ENCODE measurements at regions not wholly inside any gene's neighbourhood (a gene's known extent, or its start where the extent isn't known, plus 50 kb on each side); places are given as distances from the start of the nearest gene placed in this dataset.
"Not testable (repeated sequence)": the region's sequence is repeated elsewhere in the genome, so short reads cannot be mapped to it uniquely, and the experiment has no call there.

DNA sequence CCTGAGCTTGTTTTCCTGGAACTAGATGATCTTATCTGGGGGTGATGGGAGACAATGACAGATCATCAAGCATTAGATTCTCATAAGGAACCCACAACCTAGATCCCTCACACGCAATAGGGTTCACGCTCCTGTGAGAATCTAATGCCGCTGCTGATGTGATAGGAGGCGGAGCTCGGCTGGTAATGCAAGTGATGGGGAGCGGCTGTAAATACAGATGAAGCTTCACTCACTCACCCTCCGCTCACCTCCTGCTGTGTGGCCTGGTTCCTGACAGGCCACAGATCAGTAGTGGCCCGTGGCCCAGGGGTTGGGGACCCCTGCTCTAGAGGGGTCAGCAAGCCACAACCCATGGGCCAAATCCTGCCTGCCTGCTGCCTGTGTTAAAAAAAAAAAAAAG is 435.9 kb downstream of the CD83 start:
- no peaks in the 10 kb centered on the region for H3K4me1 ChIP-seq (ENCODE audit: insufficient read depth, low read length)
- intact Hi-C loops (cut with micrococcal nuclease), result no loop called here
- POLR2A ChIA-PET (ENCODE audit: partially characterized antibody), result no interaction called here
- H3K9me3 ChIP-seq (ENCODE audit: control insufficient read depth in 1 of 2, low read length in 2 of 2), result no peaks in the 10 kb centered on the region
- H3K27ac Mint-ChIP-seq, result no peak overlapping the region
- CTCF ChIA-PET (ENCODE audit: partially characterized antibody), result no interaction called here
- no peak overlapping the region for H3K27ac ChIP-seq (ENCODE audit: low read depth, low read length)
- no peak overlapping the region for H3K4me3 Mint-ChIP-seq
- no peaks in the 10 kb centered on the region for H3K36me3 ChIP-seq (ENCODE audit: insufficient read depth, low read length)
- no peak for DNase-seq
- H3K27me3 ChIP-seq (ENCODE audit: insufficient read depth, low read length), result no peaks in the 10 kb centered on the region
- H3K4me1 Mint-ChIP-seq, result no peaks in the 10 kb centered on the region
- no peaks in the 10 kb centered on the region for H3K9me3 Mint-ChIP-seq
- H3K36me3 Mint-ChIP-seq, result no peaks in the 10 kb centered on the region
- no peaks in the 10 kb centered on the region for H3K27me3 Mint-ChIP-seq
- no peak overlapping the region for H3K4me3 ChIP-seq (ENCODE audit: low read length in 2 of 2)

DNA sequence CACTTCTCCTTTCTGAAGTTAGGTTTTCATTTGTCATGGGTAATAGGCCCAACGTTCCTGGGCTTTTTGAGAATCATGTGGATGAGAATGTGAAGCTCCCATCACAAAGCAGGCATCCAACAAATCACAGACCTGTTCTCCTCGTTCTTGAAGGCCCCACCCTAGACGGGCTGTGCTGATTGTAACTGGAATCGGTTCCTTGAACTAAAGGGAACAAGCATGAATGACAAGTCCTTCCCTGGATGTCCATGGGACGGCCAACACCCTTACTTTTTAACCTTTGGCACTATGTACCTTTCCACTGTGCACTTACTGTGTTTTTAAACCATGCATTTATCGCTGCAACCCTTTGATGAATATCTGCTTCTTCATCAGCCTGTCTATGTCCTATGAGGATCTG is 438.2 kb downstream of the CD83 start:
- POLR2A ChIA-PET (ENCODE audit: partially characterized antibody), result no interaction called here
- H3K36me3 Mint-ChIP-seq, result no peaks in the 10 kb centered on the region
- Histone ChIP-seq H3K9me3 (ENCODE audit: control insufficient read depth in 1 of 2, low read length in 2 of 2) (no peaks in the 10 kb centered on the region), H3K4me3 (ENCODE audit: low read length in 2 of 2) (no peak overlapping the region), H3K4me1 (ENCODE audit: insufficient read depth, low read length) (no peaks in the 10 kb centered on the region), H3K27me3 (ENCODE audit: insufficient read depth, low read length) (no peaks in the 10 kb centered on the region), H3K27ac (ENCODE audit: low read depth, low read length) (no peak overlapping the region), H3K36me3 (ENCODE audit: insufficient read depth, low read length) (no peaks in the 10 kb centered on the region)
- DNase-seq, result no peak
- no peaks in the 10 kb centered on the region for H3K4me1 Mint-ChIP-seq
- CTCF ChIA-PET (ENCODE audit: partially characterized antibody), result no interaction called here
- peaks cover 0 to 2% of the 10 kb centered on the region in 2 donors for H3K27me3 Mint-ChIP-seq
- intact Hi-C loops (cut with micrococcal nuclease), result no loop called here
- no peak overlapping the region for H3K4me3 Mint-ChIP-seq
- H3K27ac Mint-ChIP-seq, result no peak overlapping the region
- H3K9me3 Mint-ChIP-seq, result peaks cover 0 to 6% (median 0%) of the 10 kb centered on the region in 8 donors

- Histone ChIP-seq H3K4me3 (ENCODE audit: low read length in 2 of 2) (no peak overlapping the region), H3K27ac (ENCODE audit: low read depth, low read length) (no peak overlapping the region), H3K9me3 (ENCODE audit: control insufficient read depth in 1 of 2, low read length in 2 of 2) (no peaks in the 10 kb centered on the region), H3K4me1 (ENCODE audit: insufficient read depth, low read length) (no peaks in the 10 kb centered on the region), H3K27me3 (ENCODE audit: insufficient read depth, low read length) (no peaks in the 10 kb centered on the region), H3K36me3 (ENCODE audit: insufficient read depth, low read length) (no peaks in the 10 kb centered on the region)
- no peak overlapping the region for H3K4me3 Mint-ChIP-seq
- H3K9me3 Mint-ChIP-seq, result peaks cover 0 to 18% (median 5%) of the 10 kb centered on the region in 8 donors
- ChIA-PET POLR2A (ENCODE audit: partially characterized antibody) (no interaction called here), CTCF (ENCODE audit: partially characterized antibody) (no interaction called here)
- no peak overlapping the region for H3K27ac Mint-ChIP-seq
- no peaks in the 10 kb centered on the region for H3K4me1 Mint-ChIP-seq
- intact Hi-C loops (cut with micrococcal nuclease), result no loop called here
- peaks cover 0 to 5% of the 10 kb centered on the region in 2 donors for H3K27me3 Mint-ChIP-seq
- DNase-seq, result no peak
- H3K36me3 Mint-ChIP-seq, result peaks cover 0 to 4% of the 10 kb centered on the region in 2 donors
Measured at GRCh38 chr6:14559746-14560536, 442.4 kb downstream of the CD83 start.

DNA sequence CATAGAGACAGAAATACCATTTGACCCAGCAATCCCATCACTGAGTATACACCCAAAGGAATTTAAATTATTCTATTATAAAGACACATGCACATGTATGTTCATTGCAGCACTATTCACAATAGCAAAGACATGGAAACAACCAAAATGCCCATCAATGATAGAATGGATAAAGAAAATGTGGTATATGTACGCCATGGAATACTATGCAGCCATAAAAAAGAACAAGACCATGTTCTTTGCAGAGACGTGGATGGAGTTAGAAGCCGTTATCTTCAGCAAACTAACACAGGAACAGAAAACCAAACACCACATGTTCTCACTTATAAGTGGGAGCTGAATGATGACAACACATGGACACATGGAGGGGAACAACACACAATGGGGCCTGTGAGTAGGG is 444.0 kb downstream of the CD83 start:
- H3K4me3 Mint-ChIP-seq; H3K27me3 Mint-ChIP-seq; intact Hi-C loops (cut with micrococcal nuclease); H3K36me3 Mint-ChIP-seq; H3K4me1 ChIP-seq (ENCODE audit: insufficient read depth, low read length); H3K27ac Mint-ChIP-seq; H3K9me3 ChIP-seq (ENCODE audit: control insufficient read depth in 1 of 2, low read length in 2 of 2); H3K27me3 ChIP-seq (ENCODE audit: insufficient read depth, low read length); H3K4me3 ChIP-seq (ENCODE audit: low read length in 2 of 2); DNase-seq; H3K27ac ChIP-seq (ENCODE audit: low read depth, low read length); CTCF ChIA-PET (ENCODE audit: partially characterized antibody); POLR2A ChIA-PET (ENCODE audit: partially characterized antibody); H3K36me3 ChIP-seq (ENCODE audit: insufficient read depth, low read length); H3K4me1 Mint-ChIP-seq: not testable (repeated sequence)
- peaks cover 0 to 18% (median 5%) of the 10 kb centered on the region in 8 donors for H3K9me3 Mint-ChIP-seq

DNA sequence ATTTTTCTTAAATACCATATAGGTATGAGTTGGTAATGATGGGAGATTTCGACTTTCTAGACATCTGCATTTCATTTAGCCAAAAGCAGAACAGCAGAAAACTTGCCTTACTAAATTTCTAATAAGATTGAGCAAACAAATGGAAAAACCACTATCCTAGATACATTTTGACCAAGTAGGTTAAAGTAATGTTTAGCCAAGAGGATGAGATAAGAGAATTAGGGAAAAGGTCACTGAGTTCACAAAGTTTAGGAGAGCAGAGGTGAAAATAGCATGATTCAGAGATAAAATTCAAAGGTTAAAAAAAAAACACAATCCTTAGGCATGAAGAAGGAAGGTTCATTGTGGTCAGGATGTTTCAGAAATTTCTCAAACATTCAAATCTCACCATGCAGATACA is 450.3 kb downstream of the CD83 start:
- H3K27me3 Mint-ChIP-seq, result no peaks in the 10 kb centered on the region
- no peak for DNase-seq
- intact Hi-C loops (cut with micrococcal nuclease), result no loop called here

DNA sequence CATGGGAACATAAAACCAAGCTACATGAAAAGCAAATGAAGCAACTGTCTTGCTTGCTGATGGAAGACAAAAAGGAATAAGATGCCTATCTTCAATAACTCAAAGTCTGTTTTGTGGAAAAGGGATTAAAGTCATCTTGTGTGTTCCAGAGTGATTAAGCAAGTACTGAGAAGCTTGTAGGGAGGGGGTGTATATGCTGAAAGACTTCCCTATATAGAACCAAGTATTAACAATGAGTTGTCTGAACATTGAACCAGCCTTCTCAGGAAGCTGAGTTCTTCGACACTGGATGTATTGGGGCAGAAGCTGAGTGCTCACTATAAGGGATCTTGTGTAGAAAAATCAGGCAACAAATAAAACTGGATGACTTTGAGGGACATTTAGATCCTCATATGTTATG is 451.8 kb downstream of the CD83 start:
- H3K36me3 Mint-ChIP-seq, result no peaks in the 10 kb centered on the region
- H3K27me3 ChIP-seq (ENCODE audit: insufficient read depth, low read length), result no peaks in the 10 kb centered on the region
- no peak overlapping the region for H3K27ac Mint-ChIP-seq
- no peaks in the 10 kb centered on the region for H3K36me3 ChIP-seq (ENCODE audit: insufficient read depth, low read length)
- H3K27me3 Mint-ChIP-seq, result no peaks in the 10 kb centered on the region
- intact Hi-C loops (cut with micrococcal nuclease), result no loop called here
- ChIA-PET CTCF (ENCODE audit: partially characterized antibody) (no interaction called here), POLR2A (ENCODE audit: partially characterized antibody) (no interaction called here)
- no peak for DNase-seq
- no peaks in the 10 kb centered on the region for H3K9me3 ChIP-seq (ENCODE audit: control insufficient read depth in 1 of 2, low read length in 2 of 2)
- H3K4me3 ChIP-seq (ENCODE audit: low read length in 2 of 2), result no peak overlapping the region
- H3K4me1 Mint-ChIP-seq, result peaks cover 0 to 2% (median 0%) of the 10 kb centered on the region in 4 donors
- no peaks in the 10 kb centered on the region for H3K4me1 ChIP-seq (ENCODE audit: insufficient read depth, low read length)
- no peak overlapping the region for H3K27ac ChIP-seq (ENCODE audit: low read depth, low read length)
- no peaks in the 10 kb centered on the region for H3K9me3 Mint-ChIP-seq
- H3K4me3 Mint-ChIP-seq, result no peak overlapping the region

More for the DNA sequence above, 450.3 kb downstream of the CD83 start:
- Histone ChIP-seq H3K27me3 (ENCODE audit: insufficient read depth, low read length) (no peaks in the 10 kb centered on the region), H3K9me3 (ENCODE audit: control insufficient read depth in 1 of 2, low read length in 2 of 2) (no peaks in the 10 kb centered on the region), H3K27ac (ENCODE audit: low read depth, low read length) (no peak overlapping the region), H3K4me1 (ENCODE audit: insufficient read depth, low read length) (no peaks in the 10 kb centered on the region), H3K36me3 (ENCODE audit: insufficient read depth, low read length) (no peaks in the 10 kb centered on the region), H3K4me3 (ENCODE audit: low read length in 2 of 2) (no peak overlapping the region)
- ChIA-PET POLR2A (ENCODE audit: partially characterized antibody) (no interaction called here), CTCF (ENCODE audit: partially characterized antibody) (no interaction called here)
- H3K4me3 Mint-ChIP-seq, result no peak overlapping the region
- no peaks in the 10 kb centered on the region for H3K36me3 Mint-ChIP-seq
- H3K4me1 Mint-ChIP-seq, result peaks cover 0 to 2% (median 0%) of the 10 kb centered on the region in 4 donors
- no peaks in the 10 kb centered on the region for H3K9me3 Mint-ChIP-seq
- no peak overlapping the region for H3K27ac Mint-ChIP-seq

DNA sequence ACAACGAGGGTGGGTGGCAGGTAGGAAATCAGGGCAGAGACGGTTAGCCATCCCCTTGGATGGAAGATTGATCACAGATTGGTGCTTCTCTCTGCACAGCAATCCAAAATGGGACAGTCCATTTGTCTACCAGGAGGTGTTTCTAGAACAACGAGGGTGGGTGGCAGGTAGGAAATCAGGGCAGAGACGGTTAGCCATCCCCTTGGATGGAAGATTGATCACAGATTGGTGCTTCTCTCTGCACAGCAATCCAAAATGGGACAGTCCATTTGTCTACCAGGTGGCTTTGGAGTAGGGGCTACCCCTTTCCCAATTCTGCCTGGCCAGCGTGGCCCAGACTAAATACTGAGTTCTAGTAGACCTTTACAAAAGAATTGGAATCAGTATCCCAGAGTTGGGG is 452.3 kb downstream of the CD83 start:
- H3K36me3 ChIP-seq (ENCODE audit: insufficient read depth, low read length); H3K27me3 Mint-ChIP-seq; H3K4me1 Mint-ChIP-seq; intact Hi-C loops (cut with micrococcal nuclease); H3K4me3 ChIP-seq (ENCODE audit: low read length in 2 of 2); H3K27ac Mint-ChIP-seq; H3K9me3 Mint-ChIP-seq; DNase-seq; H3K36me3 Mint-ChIP-seq; H3K27me3 ChIP-seq (ENCODE audit: insufficient read depth, low read length); H3K4me1 ChIP-seq (ENCODE audit: insufficient read depth, low read length); CTCF ChIA-PET (ENCODE audit: partially characterized antibody); H3K27ac ChIP-seq (ENCODE audit: low read depth, low read length); H3K4me3 Mint-ChIP-seq; POLR2A ChIA-PET (ENCODE audit: partially characterized antibody); H3K9me3 ChIP-seq (ENCODE audit: control insufficient read depth in 1 of 2, low read length in 2 of 2): not testable (repeated sequence)

- ChIA-PET CTCF (ENCODE audit: partially characterized antibody) (no interaction called here), POLR2A (ENCODE audit: partially characterized antibody) (no interaction called here)
- intact Hi-C loops (cut with micrococcal nuclease), result no loop called here
- no peak overlapping the region for H3K4me3 ChIP-seq (ENCODE audit: low read length in 2 of 2)
- no peaks in the 10 kb centered on the region for H3K36me3 ChIP-seq (ENCODE audit: insufficient read depth, low read length)
- H3K27me3 Mint-ChIP-seq, result no peaks in the 10 kb centered on the region
- no peak overlapping the region for H3K27ac ChIP-seq (ENCODE audit: low read depth, low read length)
- H3K4me1 ChIP-seq (ENCODE audit: insufficient read depth, low read length), result no peaks in the 10 kb centered on the region
- H3K27ac Mint-ChIP-seq, result no peak overlapping the region
- H3K4me3 Mint-ChIP-seq, result no peak overlapping the region
- H3K4me1 Mint-ChIP-seq, result peaks cover 0 to 2% (median 0%) of the 10 kb centered on the region in 4 donors
- no peaks in the 10 kb centered on the region for H3K36me3 Mint-ChIP-seq
- peaks cover 0 to 2% (median 0%) of the 10 kb centered on the region in 8 donors for H3K9me3 Mint-ChIP-seq
- no peaks in the 10 kb centered on the region for H3K27me3 ChIP-seq (ENCODE audit: insufficient read depth, low read length)
- no peak for DNase-seq
- H3K9me3 ChIP-seq (ENCODE audit: control insufficient read depth in 1 of 2, low read length in 2 of 2), result no peaks in the 10 kb centered on the region
Measured at GRCh38 chr6:14571001-14571400, 453.4 kb downstream of the CD83 start.
